Fibroblast of lung (primary cell): ENCODE measurements at regions not wholly inside any gene's neighbourhood (a gene's known extent, or its start where the extent isn't known, plus 50 kb on each side); places are given as distances from the start of the nearest gene placed in this dataset.

Experiments used
- DNase-seq, 2 donors: peaks; one replicate each; pipeline versions ENCODE4 v3.0.0 to v3.0.0-alpha.2; 2010; ENCODE audit warnings: low read depth in 2 of 2
- H2AFZ ChIP-seq: 2 replicates; pipeline ENCODE4 v1.5.1; 2012; ENCODE audit warnings: low read length, control low read depth, inconsistent platforms
- H3K27ac ChIP-seq: 2 replicates; pipeline ENCODE4 v1.5.1; 2011; ENCODE audit warnings: low read length, control low read depth; ENCODE audit not compliant: insufficient read depth
- H3K27me3 ChIP-seq: 2 replicates; pipeline ENCODE4 v1.5.1; 2011; ENCODE audit warnings: mild to moderate bottlenecking, low read length; ENCODE audit not compliant: control insufficient read depth, insufficient read depth
- H3K36me3 ChIP-seq: 2 replicates; pipeline ENCODE4 v1.5.1; 2011; ENCODE audit warnings: low read length; ENCODE audit not compliant: control insufficient read depth, insufficient read depth
- H3K4me1 ChIP-seq: 2 replicates; pipeline ENCODE4 v1.5.1; 2011; ENCODE audit warnings: low read length; ENCODE audit not compliant: control insufficient read depth, insufficient read depth; ENCODE audit errors: extremely low read depth
- H3K4me2 ChIP-seq: 2 replicates; pipeline ENCODE4 v1.5.1; 2011; ENCODE audit warnings: low read length, control low read depth; ENCODE audit not compliant: insufficient read depth; ENCODE audit errors: extremely low read depth
- H3K4me3 ChIP-seq, 4 experiments: fragments of 200-600 bp in 1 of 4; sonication (generic) in 1 of 4; replicated peaks in 1 of 4; 2 replicates each; pipeline ENCODE4 v1.5.1; 2011 to 2016; ENCODE audit warnings: low read length in 4 of 4, low read depth in 3 of 4, mild to moderate bottlenecking in 3 of 4, control low read depth in 2 of 4, inconsistent platforms in 1 of 4, mixed read lengths in 1 of 4; ENCODE audit not compliant: insufficient read depth in 1 of 4; ENCODE audit errors: control extremely low read depth in 1 of 4
- H3K79me2 ChIP-seq: 2 replicates; pipeline ENCODE4 v1.5.1; 2012; ENCODE audit warnings: mild to moderate bottlenecking, low read length, inconsistent platforms; ENCODE audit not compliant: control insufficient read depth, insufficient read depth
- H3K9ac ChIP-seq: 2 replicates; pipeline ENCODE4 v1.5.1; 2011; ENCODE audit warnings: mild to moderate bottlenecking, low read length, control low read depth; ENCODE audit not compliant: insufficient read depth
- H3K9me3 ChIP-seq: 2 replicates; pipeline ENCODE4 v1.5.1; 2012; ENCODE audit warnings: low read depth, low read length; ENCODE audit not compliant: control insufficient read depth, insufficient read depth
- H4K20me1 ChIP-seq: 2 replicates; pipeline ENCODE4 v1.5.1; 2011; ENCODE audit warnings: low read length; ENCODE audit not compliant: control insufficient read depth, insufficient read depth; ENCODE audit errors: extremely low read depth
- EZH2 ChIP-seq: IDR thresholded peaks from 2 replicates; pipeline ENCODE4 v1.5.1; 2012; ENCODE audit warnings: low read length, control low read depth, mild to moderate bottlenecking; ENCODE audit errors: missing control alignments
- TF ChIP-seq, protein P1 (sequence below), 2 donors: IDR thresholded peaks in 1 of 2; conservative IDR thresholded peaks in 1 of 2; 1 replicate in 1 of 2; 2 replicates in 1 of 2; pipeline ENCODE4 v1.5.1; 2011 to 2012; ENCODE audit warnings: low read length in 2 of 2, control low read depth in 1 of 2, inconsistent platforms in 1 of 2, low read depth in 1 of 2, mild to moderate bottlenecking in 1 of 2

DNA sequence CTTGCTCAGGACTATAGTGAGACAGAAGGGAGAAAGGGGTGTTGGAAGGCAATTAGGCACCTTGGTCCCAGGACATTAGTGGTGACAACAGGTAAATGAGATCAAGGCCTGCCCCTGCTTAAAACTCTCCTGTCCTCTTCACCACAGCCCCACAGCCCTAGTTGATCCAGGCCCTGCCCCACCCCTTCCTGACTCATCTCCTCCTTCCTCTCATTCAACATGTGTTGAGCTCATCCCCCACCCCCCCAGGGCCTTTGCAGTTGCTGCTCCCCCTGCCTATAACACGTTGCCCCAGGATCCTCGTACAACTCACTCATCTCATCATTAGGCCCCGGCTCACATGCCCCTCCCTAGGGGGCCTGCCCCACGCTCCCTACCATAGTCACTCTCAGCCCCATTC, 66.8 kb downstream of the TSPAN17 start:
- no peak overlapping the region for H3K27ac ChIP-seq
- TF ChIP-seq, protein P1, sequence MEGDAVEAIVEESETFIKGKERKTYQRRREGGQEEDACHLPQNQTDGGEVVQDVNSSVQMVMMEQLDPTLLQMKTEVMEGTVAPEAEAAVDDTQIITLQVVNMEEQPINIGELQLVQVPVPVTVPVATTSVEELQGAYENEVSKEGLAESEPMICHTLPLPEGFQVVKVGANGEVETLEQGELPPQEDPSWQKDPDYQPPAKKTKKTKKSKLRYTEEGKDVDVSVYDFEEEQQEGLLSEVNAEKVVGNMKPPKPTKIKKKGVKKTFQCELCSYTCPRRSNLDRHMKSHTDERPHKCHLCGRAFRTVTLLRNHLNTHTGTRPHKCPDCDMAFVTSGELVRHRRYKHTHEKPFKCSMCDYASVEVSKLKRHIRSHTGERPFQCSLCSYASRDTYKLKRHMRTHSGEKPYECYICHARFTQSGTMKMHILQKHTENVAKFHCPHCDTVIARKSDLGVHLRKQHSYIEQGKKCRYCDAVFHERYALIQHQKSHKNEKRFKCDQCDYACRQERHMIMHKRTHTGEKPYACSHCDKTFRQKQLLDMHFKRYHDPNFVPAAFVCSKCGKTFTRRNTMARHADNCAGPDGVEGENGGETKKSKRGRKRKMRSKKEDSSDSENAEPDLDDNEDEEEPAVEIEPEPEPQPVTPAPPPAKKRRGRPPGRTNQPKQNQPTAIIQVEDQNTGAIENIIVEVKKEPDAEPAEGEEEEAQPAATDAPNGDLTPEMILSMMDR (conservative IDR thresholded peaks at IDR 0.05 in 1 of 2, IDR thresholded peaks at IDR 0.05 in 1 of 2; ENCODE audit: low read depth in 1 of 2, low read length in 2 of 2), result no peak
- TF ChIP-seq EZH2, result no peak
- no peaks in the 10 kb centered on the region for H3K9me3 ChIP-seq
- H3K79me2 ChIP-seq, result no peaks in the 10 kb centered on the region
- no peak overlapping the region for H2AFZ ChIP-seq
- H3K4me1 ChIP-seq, result no peaks in the 10 kb centered on the region
- no peaks in the 10 kb centered on the region for H4K20me1 ChIP-seq
- H3K4me2 ChIP-seq, result no peak overlapping the region
- peak in 1 of 2 donors; percentile 3 for DNase-seq
- H3K27me3 ChIP-seq, result peaks cover 12% of the 10 kb centered on the region
- no peaks in the 10 kb centered on the region for H3K36me3 ChIP-seq
- no peak overlapping the region for H3K4me3 ChIP-seq
- H3K9ac ChIP-seq, result no peak overlapping the region

DNA sequence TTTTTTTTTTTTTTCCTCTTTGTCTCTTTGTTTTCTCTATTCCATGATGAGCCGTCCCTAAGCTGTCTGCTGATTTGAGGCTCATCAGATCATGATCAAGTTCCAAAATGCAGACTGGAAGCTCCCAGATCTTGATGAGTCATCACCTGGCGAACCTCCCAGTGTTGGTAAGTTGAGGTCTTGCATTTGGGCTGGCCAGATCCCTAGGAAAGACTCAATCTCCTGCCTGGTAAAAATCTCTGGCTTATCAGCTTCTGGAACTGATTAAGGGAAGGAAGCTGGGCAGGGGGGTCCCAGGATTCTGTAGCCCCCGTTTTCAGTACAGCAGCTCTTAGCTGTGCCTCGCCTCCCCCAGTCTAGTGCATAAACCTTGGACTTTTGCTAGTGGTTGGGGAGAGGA, 69.0 kb downstream of the TSPAN17 start:
- H3K27me3 ChIP-seq, result peaks cover 17% of the 10 kb centered on the region
- no peak overlapping the region for H2AFZ ChIP-seq
- no peak overlapping the region for H3K4me3 ChIP-seq
- no peaks in the 10 kb centered on the region for H3K9me3 ChIP-seq
- H3K4me1 ChIP-seq, result no peaks in the 10 kb centered on the region
- H3K4me2 ChIP-seq, result no peak overlapping the region
- TF ChIP-seq, protein P1 (conservative IDR thresholded peaks at IDR 0.05 in 1 of 2, IDR thresholded peaks at IDR 0.05 in 1 of 2; ENCODE audit: low read depth in 1 of 2, low read length in 2 of 2), result no peak
- H3K36me3 ChIP-seq, result no peaks in the 10 kb centered on the region
- H3K27ac ChIP-seq, result no peak overlapping the region
- peak; percentile 72 to 79 for DNase-seq
- H3K79me2 ChIP-seq, result no peaks in the 10 kb centered on the region
- no peaks in the 10 kb centered on the region for H4K20me1 ChIP-seq
- H3K9ac ChIP-seq, result no peak overlapping the region

DNA sequence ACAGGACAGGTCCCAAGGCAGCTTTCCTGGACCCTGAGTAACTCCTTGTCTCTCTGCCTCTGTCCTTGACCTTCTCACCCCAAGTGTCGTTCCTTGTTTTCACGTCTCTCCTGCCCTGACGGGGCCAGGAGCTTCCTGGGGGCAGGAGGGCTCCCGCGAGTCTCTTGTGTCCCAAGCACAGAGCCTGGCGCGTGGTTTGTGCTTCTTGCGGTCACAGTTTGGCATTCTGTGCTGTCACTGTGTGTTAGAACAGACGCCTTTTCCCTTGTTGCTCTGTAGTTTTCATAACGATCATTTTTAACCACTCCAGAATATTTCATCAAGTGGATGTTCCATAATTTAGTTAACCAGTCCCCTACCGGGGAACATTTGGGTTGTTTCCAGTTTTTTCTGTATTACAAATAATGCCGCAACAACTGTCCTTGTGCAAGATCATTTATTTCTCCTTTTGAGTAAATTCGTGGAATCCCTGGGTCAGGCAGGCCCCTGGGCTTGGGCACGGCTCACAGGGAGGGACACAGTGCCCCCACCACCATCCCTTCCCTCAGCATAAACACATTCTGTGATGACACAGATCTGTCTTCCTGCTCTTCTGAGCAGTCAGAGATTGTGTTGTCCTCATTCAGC, 71.9 kb downstream of the TSPAN17 start:
- TF ChIP-seq EZH2, result no peak
- TF ChIP-seq, protein P1 (conservative IDR thresholded peaks at IDR 0.05 in 1 of 2, IDR thresholded peaks at IDR 0.05 in 1 of 2; ENCODE audit: low read depth in 1 of 2, low read length in 2 of 2), result no peak
- DNase-seq, result peak in 1 of 2 donors; percentile 2
- H4K20me1 ChIP-seq, result no peaks in the 10 kb centered on the region

More for the DNA sequence above, 71.9 kb downstream of the TSPAN17 start:
- H3K27ac ChIP-seq, result no peak overlapping the region
- H3K9ac ChIP-seq, result no peak overlapping the region
- no peak overlapping the region for H3K4me2 ChIP-seq
- no peaks in the 10 kb centered on the region for H3K36me3 ChIP-seq
- H2AFZ ChIP-seq, result no peak overlapping the region
- H3K9me3 ChIP-seq, result no peaks in the 10 kb centered on the region
- H3K79me2 ChIP-seq, result no peaks in the 10 kb centered on the region
- no peak overlapping the region for H3K4me3 ChIP-seq
- peaks cover 11% of the 10 kb centered on the region for H3K27me3 ChIP-seq
- no peaks in the 10 kb centered on the region for H3K4me1 ChIP-seq
